Stimulated activated naive B cell treated with anti-CD40 and anti-IgM and Interleukin-4, amounts not matched to agents 10 μg/mL and 1 μg/mL and 100 μg/mL, for 72 hours (primary cell): ENCODE measurements at regions not wholly inside any gene's neighbourhood (a gene's known extent, or its start where the extent isn't known, plus 50 kb on each side); places are given as distances from the start of the nearest gene placed in this dataset.
A peak's percentile ranks its signal among the peaks of the same experiment; 100 is the strongest.

ENCODE experiments used
- ATAC-seq, 2 donors: fragments of 150-1000 bp; cut with Tn5 transposase; replicated peaks; 2 replicates each; pipeline ENCODE4 v1.10.0; 2021; ENCODE audit warnings: moderate library complexity in 1 of 2
- DNase-seq: peaks from one replicate; pipeline ENCODE4 v3.0.0; 2021
- H3K27ac Mint-ChIP-seq: one replicate; pipeline ENCODE4 v1.8.0; 2022; ENCODE audit warnings: mild to moderate bottlenecking, mixed read lengths
- H3K27me3 Mint-ChIP-seq, 2 donors: one replicate each; pipeline ENCODE4 v1.8.0; 2022; ENCODE audit warnings: mixed read lengths in 2 of 2
- H3K36me3 Mint-ChIP-seq, 2 donors: one replicate each; pipeline ENCODE4 v1.8.0; 2022; ENCODE audit warnings: mixed read lengths in 2 of 2, mild to moderate bottlenecking in 1 of 2
- H3K4me1 Mint-ChIP-seq, 2 donors: one replicate each; pipeline ENCODE4 v1.8.0; 2022; ENCODE audit warnings: mixed read lengths in 2 of 2, mild to moderate bottlenecking in 1 of 2
- H3K4me3 Mint-ChIP-seq, 2 donors: one replicate each; pipeline ENCODE4 v1.8.0; 2022; ENCODE audit warnings: mild to moderate bottlenecking in 2 of 2, mixed read lengths in 2 of 2, moderate library complexity in 1 of 2
- H3K9me3 Mint-ChIP-seq, 2 donors: one replicate each; pipeline ENCODE4 v1.8.0; 2022; ENCODE audit warnings: mixed read lengths in 2 of 2, mild to moderate bottlenecking in 1 of 2

DNA sequence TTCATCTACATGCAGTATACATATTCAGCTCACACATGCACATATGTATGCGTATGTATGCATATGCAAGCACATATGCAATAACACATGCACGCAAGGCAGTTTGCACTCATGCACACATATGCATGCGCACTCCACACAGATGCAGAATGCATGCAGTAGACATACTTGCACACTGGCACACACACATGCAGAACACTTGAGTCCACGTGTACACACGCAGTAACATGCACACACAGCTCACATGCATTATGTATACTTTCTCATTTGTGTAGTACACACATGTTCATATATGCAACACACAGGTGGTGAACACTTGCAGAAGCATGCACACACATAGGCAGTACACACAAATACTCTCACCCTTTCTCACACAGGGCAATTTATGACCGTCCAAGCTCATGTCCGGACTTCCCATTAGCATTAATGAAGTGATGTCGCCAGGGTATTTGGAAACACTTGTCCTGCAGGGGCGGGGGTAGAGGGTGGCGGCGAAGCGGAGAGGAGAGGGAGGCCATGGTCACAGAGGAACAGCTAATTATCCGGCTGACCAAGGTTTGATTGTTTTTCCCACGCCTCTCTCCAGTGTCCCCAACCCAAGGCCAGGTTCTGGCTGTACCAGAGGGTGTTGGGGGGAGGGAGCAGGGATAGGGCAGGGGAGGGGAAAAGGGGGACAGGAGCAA, 91.3 kb downstream of the VEGFA start:
- Mint-ChIP-seq H3K9me3 (no peaks in the 10 kb centered on the region), H3K27me3 (peaks cover 17 to 29% of the 10 kb centered on the region in 2 donors), H3K36me3 (no peaks in the 10 kb centered on the region), H3K4me1 (no peaks in the 10 kb centered on the region), H3K27ac (no peak overlapping the region), H3K4me3 (no peak overlapping the region)
- ATAC-seq = no peak
- no peak for DNase-seq

DNA sequence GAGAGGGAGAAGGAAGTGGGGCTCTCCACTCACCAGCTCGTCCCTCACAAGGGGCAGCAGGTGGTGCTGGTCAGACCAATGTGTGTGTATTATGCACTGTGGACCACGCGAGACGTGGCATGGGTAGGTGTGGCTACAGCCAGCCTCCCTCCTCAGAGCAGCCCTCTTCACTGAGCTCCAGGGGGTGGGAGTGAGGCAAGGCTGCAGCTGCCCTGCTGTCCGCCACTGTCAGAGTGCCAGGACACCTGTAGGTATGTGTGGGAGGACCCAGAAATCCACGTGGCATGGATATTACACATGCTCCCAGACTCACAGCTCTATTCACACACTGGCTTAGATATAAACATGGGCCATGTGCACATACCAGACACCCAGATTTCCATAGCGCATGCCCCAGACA, 90.3 kb downstream of the VEGFA start:
- Mint-ChIP-seq H3K27ac (no peak overlapping the region), H3K4me1 (no peaks in the 10 kb centered on the region), H3K27me3 (peaks cover 12 to 21% of the 10 kb centered on the region in 2 donors), H3K36me3 (no peaks in the 10 kb centered on the region), H3K9me3 (no peaks in the 10 kb centered on the region), H3K4me3 (no peak overlapping the region)
- DNase-seq (no peak), ATAC-seq (no peak)

GRCh38 chr6:43859213-43859612, 89.2 kb downstream of the VEGFA start:
- H3K27ac Mint-ChIP-seq = no peak overlapping the region
- peaks cover 4 to 15% of the 10 kb centered on the region in 2 donors for H3K27me3 Mint-ChIP-seq
- ATAC-seq = no peak
- no peak overlapping the region for H3K4me3 Mint-ChIP-seq
- DNase-seq = no peak
- no peaks in the 10 kb centered on the region for H3K36me3 Mint-ChIP-seq
- no peaks in the 10 kb centered on the region for H3K4me1 Mint-ChIP-seq
- H3K9me3 Mint-ChIP-seq = no peaks in the 10 kb centered on the region

DNA sequence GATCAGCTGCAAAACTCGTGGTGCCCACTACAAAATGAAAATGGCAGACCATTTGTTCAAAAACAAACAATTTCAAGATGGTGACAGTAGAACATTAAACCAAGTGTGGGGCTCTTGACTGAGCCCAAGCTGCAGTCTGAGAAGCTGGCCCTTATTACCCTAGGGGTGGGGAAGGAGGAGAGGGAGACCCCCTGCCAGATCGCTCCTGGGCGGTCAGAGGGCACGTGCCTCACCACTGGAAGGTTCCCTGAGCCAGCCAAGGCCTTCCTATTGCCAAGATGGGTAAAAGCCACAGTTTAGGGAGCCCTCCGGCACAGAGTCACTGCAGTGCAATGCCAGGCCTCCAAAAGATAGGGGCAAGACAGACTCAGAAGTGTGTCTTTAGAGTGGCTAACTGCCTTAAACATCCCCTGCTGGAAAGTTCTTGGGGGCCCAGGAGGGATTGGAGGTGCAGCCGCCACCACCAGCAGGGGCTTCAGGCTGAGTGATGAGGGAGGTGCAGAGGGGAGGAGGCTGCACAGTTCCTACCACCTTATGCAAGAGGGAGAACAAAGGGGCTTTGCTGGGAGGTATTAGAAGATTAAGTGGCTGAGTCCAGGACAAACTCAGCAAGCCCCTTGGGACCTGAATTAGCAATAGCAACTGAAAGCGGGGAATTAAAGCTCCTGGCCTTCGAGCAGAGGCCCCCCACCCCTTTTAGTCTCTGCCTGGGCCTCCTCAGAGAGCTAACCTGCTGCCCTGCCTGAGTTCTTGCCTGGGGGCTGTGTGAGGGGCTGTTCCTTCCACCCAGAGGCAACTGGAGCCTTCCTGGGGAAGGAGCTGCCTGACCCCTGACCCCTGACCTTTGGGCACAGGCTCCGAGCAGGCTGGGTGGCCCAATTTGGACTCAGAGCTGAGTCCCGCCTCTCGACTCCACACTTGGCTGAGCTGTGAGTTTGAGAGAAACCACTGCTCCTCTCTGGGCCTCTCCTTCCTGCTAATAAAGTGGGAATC, 88.4 kb downstream of the VEGFA start:
- H3K36me3 Mint-ChIP-seq = no peaks in the 10 kb centered on the region
- no peaks in the 10 kb centered on the region for H3K4me1 Mint-ChIP-seq
- H3K27ac Mint-ChIP-seq = no peak overlapping the region
- DNase-seq (no peak), ATAC-seq (no peak)
- H3K9me3 Mint-ChIP-seq = no peaks in the 10 kb centered on the region
- peaks cover 4 to 15% of the 10 kb centered on the region in 2 donors for H3K27me3 Mint-ChIP-seq
- no peak overlapping the region for H3K4me3 Mint-ChIP-seq

GRCh38 chr6:43856005-43856765, 86.2 kb downstream of the VEGFA start:
- ATAC-seq = no peak
- Mint-ChIP-seq H3K27me3 (peaks cover 0 to 11% of the 10 kb centered on the region in 2 donors), H3K4me3 (no peak overlapping the region), H3K4me1 (no peaks in the 10 kb centered on the region), H3K27ac (no peak overlapping the region), H3K36me3 (no peaks in the 10 kb centered on the region), H3K9me3 (no peaks in the 10 kb centered on the region)
- no peak for DNase-seq

DNA sequence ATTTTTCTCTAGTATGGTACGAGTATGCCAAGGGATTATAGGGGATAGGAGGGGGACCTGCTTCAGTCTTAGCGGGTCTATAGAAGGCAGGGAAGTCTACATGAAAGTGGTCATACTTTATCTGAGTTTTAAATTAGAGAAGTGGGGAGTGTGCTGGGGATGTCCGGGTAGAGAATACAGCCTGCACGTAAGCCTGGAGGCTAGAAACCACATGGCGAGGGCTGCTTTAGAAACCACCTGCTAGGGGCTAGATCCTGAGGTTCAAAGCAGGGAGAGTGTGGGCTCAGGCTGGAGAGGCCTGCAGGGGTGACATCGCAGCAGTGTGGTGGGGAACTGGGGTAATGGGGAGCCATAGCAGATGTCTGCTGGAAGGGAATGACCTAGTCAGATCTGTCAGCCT, 85.2 kb downstream of the VEGFA start:
- Mint-ChIP-seq H3K4me1 (no peaks in the 10 kb centered on the region), H3K9me3 (no peaks in the 10 kb centered on the region), H3K27ac (peak overlapping the region; percentile 33), H3K27me3 (peaks cover 0 to 11% of the 10 kb centered on the region in 2 donors), H3K36me3 (no peaks in the 10 kb centered on the region), H3K4me3 (no peak overlapping the region)
- DNase-seq (no peak), ATAC-seq (peak; percentile 50 to 64)

DNA sequence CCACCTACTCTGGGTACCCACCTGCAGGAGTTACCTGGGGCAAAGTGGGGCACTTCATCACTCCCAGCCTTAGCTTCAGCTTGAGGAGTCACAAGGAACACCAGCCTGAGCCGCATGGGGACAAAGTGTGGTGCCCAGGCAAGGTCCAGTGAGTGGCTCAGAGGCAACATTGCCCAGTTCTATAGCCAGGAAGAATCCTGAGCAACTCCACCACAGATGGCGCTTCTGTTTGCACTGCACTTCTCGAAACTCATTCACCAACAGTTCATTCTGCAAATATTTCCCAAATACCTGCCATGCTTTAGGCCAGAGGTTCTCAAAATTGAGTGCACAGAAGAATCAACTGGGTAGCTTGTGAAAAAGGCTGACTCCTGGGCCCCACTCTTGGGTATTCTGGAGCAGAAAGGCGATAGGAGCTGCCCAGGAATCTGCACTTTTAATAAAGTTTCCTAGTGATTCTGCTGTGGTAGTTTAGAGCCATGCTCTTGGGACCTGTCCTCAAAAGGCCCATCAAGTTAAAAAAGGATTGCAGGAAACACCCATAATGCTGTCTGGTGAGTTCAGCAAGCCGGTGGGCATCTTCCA, 83.1 kb downstream of the VEGFA start:
- no peak for ATAC-seq
- H3K4me3 Mint-ChIP-seq = no peak overlapping the region
- no peaks in the 10 kb centered on the region for H3K9me3 Mint-ChIP-seq
- H3K36me3 Mint-ChIP-seq = no peaks in the 10 kb centered on the region
- H3K4me1 Mint-ChIP-seq = no peaks in the 10 kb centered on the region
- no peak overlapping the region for H3K27ac Mint-ChIP-seq
- DNase-seq = no peak
- peaks cover 0 to 10% of the 10 kb centered on the region in 2 donors for H3K27me3 Mint-ChIP-seq

DNA sequence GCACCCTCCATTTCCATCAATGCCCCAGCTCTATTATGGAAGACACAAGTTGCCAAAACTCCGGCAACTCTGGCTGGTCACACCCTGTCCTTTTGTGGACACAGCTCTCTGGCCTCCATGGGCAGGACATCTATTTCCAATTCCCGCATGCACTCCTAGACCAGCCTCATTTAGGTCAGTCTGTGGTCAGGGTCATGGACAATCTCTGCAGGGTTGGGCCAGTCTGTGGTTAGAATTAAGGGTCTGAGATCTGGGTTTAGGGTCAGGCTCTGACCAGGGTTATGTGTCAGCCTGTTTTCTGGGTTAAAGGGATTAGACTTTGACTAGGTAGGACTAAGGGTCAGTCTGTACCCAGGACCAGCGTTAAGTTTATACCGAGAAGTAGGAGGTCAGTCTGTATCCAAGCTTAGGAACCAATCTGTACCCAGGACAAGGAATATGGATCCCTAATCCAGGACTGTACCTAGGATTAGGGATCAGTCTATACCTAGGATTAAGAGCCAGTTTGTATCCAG, 82.4 kb downstream of the VEGFA start:
- ATAC-seq = no peak
- no peak overlapping the region for H3K27ac Mint-ChIP-seq

GRCh38 chr6:43851204-43851865, 81.3 kb downstream of the VEGFA start:
- no peak overlapping the region for H3K4me3 Mint-ChIP-seq
- H3K4me1 Mint-ChIP-seq = no peaks in the 10 kb centered on the region
- no peak overlapping the region for H3K27ac Mint-ChIP-seq
- H3K27me3 Mint-ChIP-seq = peaks cover 5 to 20% of the 10 kb centered on the region in 2 donors
- no peak for DNase-seq
- no peak for ATAC-seq
- H3K9me3 Mint-ChIP-seq = no peaks in the 10 kb centered on the region
- no peaks in the 10 kb centered on the region for H3K36me3 Mint-ChIP-seq

More for the DNA sequence above, 82.4 kb downstream of the VEGFA start:
- H3K4me3 Mint-ChIP-seq = no peak overlapping the region
- no peak for DNase-seq
- no peaks in the 10 kb centered on the region for H3K9me3 Mint-ChIP-seq
- H3K27me3 Mint-ChIP-seq = peaks cover 5 to 17% of the 10 kb centered on the region in 2 donors
- H3K4me1 Mint-ChIP-seq = no peaks in the 10 kb centered on the region
- H3K36me3 Mint-ChIP-seq = no peaks in the 10 kb centered on the region

GRCh38 chr6:43850314-43851203, 80.5 kb downstream of the VEGFA start:
- Mint-ChIP-seq H3K36me3 (no peaks in the 10 kb centered on the region), H3K4me3 (no peak overlapping the region), H3K27ac (peak overlapping the region; percentile 65), H3K27me3 (peaks cover 5 to 22% of the 10 kb centered on the region in 2 donors), H3K9me3 (no peaks in the 10 kb centered on the region), H3K4me1 (no peaks in the 10 kb centered on the region)
- ATAC-seq (no peak), DNase-seq (no peak)

- H3K36me3 Mint-ChIP-seq = no peaks in the 10 kb centered on the region
- DNase-seq = no peak
- H3K27ac Mint-ChIP-seq = no peak overlapping the region
- H3K4me1 Mint-ChIP-seq = no peaks in the 10 kb centered on the region
- peaks cover 5 to 29% of the 10 kb centered on the region in 2 donors for H3K27me3 Mint-ChIP-seq
- no peak overlapping the region for H3K4me3 Mint-ChIP-seq
- no peak for ATAC-seq
- H3K9me3 Mint-ChIP-seq = no peaks in the 10 kb centered on the region
Observed at GRCh38 chr6:43849844-43850243, 79.8 kb downstream of the VEGFA start.

DNA sequence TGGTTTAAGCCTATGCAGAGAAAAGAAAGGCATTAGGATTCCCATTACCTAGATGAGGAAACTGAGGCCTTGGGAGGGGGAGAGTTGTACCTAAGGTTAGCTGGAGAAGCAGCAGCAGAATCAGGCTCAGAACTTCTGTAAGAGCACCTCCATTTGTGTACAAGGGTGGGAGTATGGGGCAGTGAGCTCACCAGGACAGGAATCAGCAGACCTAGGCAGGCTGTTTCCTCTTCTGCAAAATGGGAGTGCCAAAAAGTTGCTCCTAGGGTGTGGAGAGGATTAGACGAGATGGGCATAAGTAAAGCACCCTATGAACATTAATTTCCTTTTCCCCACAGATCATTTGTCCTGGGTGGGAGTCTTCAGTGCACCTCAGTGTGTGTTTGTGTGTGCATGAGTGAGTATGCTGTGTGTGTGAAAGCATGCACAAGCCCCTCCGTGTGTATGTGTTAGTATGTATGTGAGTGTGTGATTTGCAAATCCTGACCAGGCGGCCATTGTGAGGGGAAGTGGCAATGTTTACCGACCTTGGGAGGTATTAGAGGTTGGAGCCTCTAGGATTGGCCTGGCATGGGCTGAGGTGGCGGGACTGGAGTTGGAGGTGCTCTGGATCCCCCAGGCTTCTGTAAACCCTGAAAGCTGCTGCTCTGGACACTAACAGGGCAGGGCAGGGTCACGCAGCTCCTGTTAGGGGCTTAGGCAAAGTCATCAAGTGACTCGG, 78.8 kb downstream of the VEGFA start:
- peaks cover 12 to 38% of the 10 kb centered on the region in 2 donors for H3K27me3 Mint-ChIP-seq
- peak overlapping the region; percentile 38 for H3K27ac Mint-ChIP-seq
- ATAC-seq (no peak), DNase-seq (no peak)
- no peaks in the 10 kb centered on the region for H3K36me3 Mint-ChIP-seq
- H3K4me3 Mint-ChIP-seq = no peak overlapping the region
- H3K4me1 Mint-ChIP-seq = no peaks in the 10 kb centered on the region
- H3K9me3 Mint-ChIP-seq = no peaks in the 10 kb centered on the region
